ENCODE measurements at regions not wholly inside any gene's neighbourhood (a gene's known extent, or its start where the extent isn't known, plus 50 kb on each side); places are given as distances from the start of the nearest gene placed in this dataset.

- ATAC-seq (ENCODE audit: low FRiP score) (no peak), DNase-seq (ENCODE audit: low spot score) (no peak)
- TF ChIP-seq CTCF (IDR thresholded peaks at IDR 0.05): no peak
Measured at GRCh38 chr3:8143186-8143585, 358.4 kb upstream of the LMCD1 start.

GRCh38 chr3:8145661-8146060, 356.0 kb upstream of the LMCD1 start:
- DNase-seq (ENCODE audit: low spot score) (no peak), ATAC-seq (ENCODE audit: low FRiP score) (no peak)
- no peak for TF ChIP-seq CTCF (IDR thresholded peaks at IDR 0.05)

- ATAC-seq (ENCODE audit: low FRiP score) (no peak), DNase-seq (ENCODE audit: low spot score) (no peak)
- no peak for TF ChIP-seq CTCF (IDR thresholded peaks at IDR 0.05)
Measured at GRCh38 chr3:8147711-8148110, 353.9 kb upstream of the LMCD1 start.

GRCh38 chr3:8152821-8153418, 348.7 kb upstream of the LMCD1 start:
- DNase-seq (ENCODE audit: low spot score) (no peak), ATAC-seq (ENCODE audit: low FRiP score) (no peak)
- no peak for TF ChIP-seq CTCF (IDR thresholded peaks at IDR 0.05)

- no peak for DNase-seq (ENCODE audit: low spot score)
- no peak for ATAC-seq (ENCODE audit: low FRiP score)
- TF ChIP-seq CTCF (IDR thresholded peaks at IDR 0.05): no peak
Measured at GRCh38 chr3:8153800-8154199, 347.8 kb upstream of the LMCD1 start.

- ATAC-seq (ENCODE audit: low FRiP score) (no peak), DNase-seq (ENCODE audit: low spot score) (no peak)
- no peak for TF ChIP-seq CTCF (IDR thresholded peaks at IDR 0.05)
Measured at GRCh38 chr3:8154617-8155016, 347.0 kb upstream of the LMCD1 start.

- no peak for ATAC-seq (ENCODE audit: low FRiP score)
- no peak for DNase-seq (ENCODE audit: low spot score)
- TF ChIP-seq CTCF (IDR thresholded peaks at IDR 0.05): no peak
Measured at GRCh38 chr3:8156138-8156537, 345.5 kb upstream of the LMCD1 start.

All from omental fat pad (tissue), 3 donors.